GM12865 (cell line): ENCODE measurements at regions not wholly inside any gene's neighbourhood (a gene's known extent, or its start where the extent isn't known, plus 50 kb on each side); places are given as distances from the start of the nearest gene placed in this dataset.

Experiments
- DNase-seq: peaks from one replicate; pipeline ENCODE4 v3.0.0; 2010; ENCODE audit warnings: low read depth
- H3K4me3 ChIP-seq: 2 replicates; pipeline ENCODE4 v1.5.1; 2011; ENCODE audit warnings: mild to moderate bottlenecking, low read depth, low read length, control low read depth
- TF ChIP-seq, protein P1 (sequence below): IDR thresholded peaks from 2 replicates; pipeline ENCODE4 v1.5.1; 2011; ENCODE audit warnings: low read length, control low read depth, low read depth, inconsistent platforms; ENCODE audit not compliant: insufficient read depth; ENCODE audit errors: missing control alignments

- DNase-seq, result no peak
- TF ChIP-seq, protein P1, sequence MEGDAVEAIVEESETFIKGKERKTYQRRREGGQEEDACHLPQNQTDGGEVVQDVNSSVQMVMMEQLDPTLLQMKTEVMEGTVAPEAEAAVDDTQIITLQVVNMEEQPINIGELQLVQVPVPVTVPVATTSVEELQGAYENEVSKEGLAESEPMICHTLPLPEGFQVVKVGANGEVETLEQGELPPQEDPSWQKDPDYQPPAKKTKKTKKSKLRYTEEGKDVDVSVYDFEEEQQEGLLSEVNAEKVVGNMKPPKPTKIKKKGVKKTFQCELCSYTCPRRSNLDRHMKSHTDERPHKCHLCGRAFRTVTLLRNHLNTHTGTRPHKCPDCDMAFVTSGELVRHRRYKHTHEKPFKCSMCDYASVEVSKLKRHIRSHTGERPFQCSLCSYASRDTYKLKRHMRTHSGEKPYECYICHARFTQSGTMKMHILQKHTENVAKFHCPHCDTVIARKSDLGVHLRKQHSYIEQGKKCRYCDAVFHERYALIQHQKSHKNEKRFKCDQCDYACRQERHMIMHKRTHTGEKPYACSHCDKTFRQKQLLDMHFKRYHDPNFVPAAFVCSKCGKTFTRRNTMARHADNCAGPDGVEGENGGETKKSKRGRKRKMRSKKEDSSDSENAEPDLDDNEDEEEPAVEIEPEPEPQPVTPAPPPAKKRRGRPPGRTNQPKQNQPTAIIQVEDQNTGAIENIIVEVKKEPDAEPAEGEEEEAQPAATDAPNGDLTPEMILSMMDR, result no peak
- H3K4me3 ChIP-seq, result no peak overlapping the region
These were observed 496.9 kb upstream of the SUCLG2 start for GRCh38 chr3:68151359-68151758.

- DNase-seq, result no peak
- TF ChIP-seq, protein P1, result no peak
- no peak overlapping the region for H3K4me3 ChIP-seq
These were observed 494.0 kb upstream of the SUCLG2 start for GRCh38 chr3:68148447-68148846.

DNA sequence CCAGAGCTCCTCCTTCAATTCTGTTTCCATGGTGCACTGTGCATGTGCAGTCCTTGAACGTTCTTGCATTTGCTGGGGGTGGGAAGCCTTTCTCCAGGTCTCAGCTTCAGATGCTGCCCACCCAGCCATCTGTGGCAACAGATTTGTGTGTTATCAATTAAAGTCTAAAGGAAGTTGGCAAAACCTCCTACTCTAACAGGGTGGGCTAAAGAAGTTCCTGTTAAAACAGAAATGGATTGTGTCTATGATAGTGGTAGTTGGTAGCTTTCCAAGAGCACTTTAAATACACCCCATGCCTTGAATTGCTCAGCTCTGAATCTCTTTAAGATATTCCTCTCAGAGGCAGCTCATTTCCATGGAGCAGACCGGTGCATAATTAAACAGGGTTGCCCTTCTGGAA lies 488.0 kb upstream of the SUCLG2 start:
- DNase-seq, result no peak
- H3K4me3 ChIP-seq, result no peak overlapping the region
- TF ChIP-seq, protein P1, result no peak

DNA sequence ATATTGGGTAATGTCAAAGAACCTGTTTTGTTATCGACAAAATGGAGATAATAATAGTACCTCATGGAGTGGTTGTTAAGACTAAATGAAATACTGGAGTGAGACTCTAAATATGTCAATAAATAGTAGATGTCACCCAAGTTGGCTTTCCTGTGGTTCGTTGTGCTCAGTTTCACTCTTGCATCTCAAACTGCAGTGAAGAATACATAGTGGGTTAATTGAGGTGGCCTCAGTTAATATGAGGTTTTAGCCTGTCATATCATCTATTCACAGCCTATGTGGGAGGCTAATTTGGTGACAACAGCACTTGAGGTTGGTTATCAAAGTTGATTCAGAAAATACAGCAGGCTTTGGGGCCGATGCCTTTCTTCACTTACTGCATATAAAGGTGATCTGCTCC lies 485.5 kb upstream of the SUCLG2 start:
- no peak for DNase-seq
- no peak overlapping the region for H3K4me3 ChIP-seq
- TF ChIP-seq, protein P1, result no peak

DNA sequence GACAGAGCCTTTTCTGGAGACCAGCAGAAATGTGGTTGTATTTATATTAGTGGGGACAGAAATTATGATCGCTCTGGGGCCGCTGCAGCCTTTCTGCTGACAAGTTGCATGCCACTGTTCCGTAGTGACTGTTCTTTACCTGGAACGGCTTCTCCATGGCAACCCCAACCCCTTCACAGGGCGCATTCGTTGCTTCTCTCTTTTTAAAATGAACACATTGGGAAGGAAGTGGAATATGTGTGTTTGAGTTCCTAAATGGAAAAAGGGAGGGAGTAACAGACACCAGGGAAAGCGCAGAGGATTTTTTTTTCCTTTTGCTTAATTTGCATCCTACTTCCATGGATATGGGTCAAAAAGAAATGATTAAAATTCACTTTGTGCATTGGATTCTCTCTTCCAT lies 482.0 kb upstream of the SUCLG2 start:
- TF ChIP-seq, protein P1, result no peak
- no peak overlapping the region for H3K4me3 ChIP-seq
- DNase-seq, result no peak

DNA sequence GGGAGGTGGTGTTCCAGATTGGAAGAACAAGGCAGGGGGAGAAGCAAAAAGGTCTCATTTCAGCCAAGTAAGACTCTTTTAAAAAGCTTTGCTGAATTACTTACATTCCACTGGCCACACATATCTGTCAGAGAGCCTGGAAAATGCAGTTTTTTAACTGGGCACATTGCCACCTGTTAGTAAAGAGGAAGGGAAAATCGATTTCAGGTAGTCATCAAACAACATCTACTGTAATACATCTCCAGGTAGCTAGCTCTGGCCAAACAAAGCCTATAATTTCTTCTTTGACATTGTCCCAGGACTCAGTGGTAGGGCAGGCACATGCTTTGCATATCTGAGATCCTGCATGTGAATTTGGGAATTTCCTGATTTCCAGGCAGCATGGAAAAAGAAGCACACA lies 480.7 kb upstream of the SUCLG2 start:
- no peak for DNase-seq
- TF ChIP-seq, protein P1, result no peak

DNA sequence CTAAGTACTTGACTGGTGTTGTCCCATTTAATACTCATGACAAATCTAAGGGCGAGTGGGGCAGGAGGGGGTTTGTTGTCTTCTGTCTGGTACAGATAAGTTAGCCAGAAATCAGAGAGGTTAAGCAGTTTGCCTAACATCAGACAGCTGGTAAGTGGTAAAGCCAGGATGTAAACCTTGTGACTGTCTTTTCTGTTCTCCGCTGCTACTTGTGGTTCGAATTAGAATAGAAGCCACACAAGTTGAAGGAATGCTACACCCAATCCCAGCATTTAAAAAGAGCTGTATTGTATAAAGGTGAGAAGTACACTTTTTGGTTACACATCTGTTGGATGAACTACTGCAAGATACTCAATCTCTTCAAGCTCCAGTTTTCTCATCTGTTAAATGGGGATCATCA lies 474.7 kb upstream of the SUCLG2 start:
- DNase-seq, result no peak
- no peak overlapping the region for H3K4me3 ChIP-seq
- TF ChIP-seq, protein P1, result no peak

More for the DNA sequence above, 480.7 kb upstream of the SUCLG2 start:
- H3K4me3 ChIP-seq, result no peak overlapping the region
